ENCODE measurements at regions not wholly inside any gene's neighbourhood (a gene's known extent, or its start where the extent isn't known, plus 50 kb on each side); places are given as distances from the start of the nearest gene placed in this dataset.

- TF ChIP-seq THAP7 (CRISPR knock-in tag; IDR thresholded peaks at IDR 0.05) (no peak), CENPT (CRISPR knock-in tag; IDR thresholded peaks at IDR 0.05; ENCODE audit: low read depth) (no peak), ZNF253 (CRISPR knock-in tag; IDR thresholded peaks at IDR 0.05; ENCODE audit: borderline replicate concordance) (no peak), TARDBP (CRISPR knock-in tag; IDR thresholded peaks at IDR 0.05) (no peak), ZNF710 (CRISPR knock-in tag; IDR thresholded peaks at IDR 0.05; ENCODE audit: borderline replicate concordance) (no peak), ZBTB20 (CRISPR knock-in tag; IDR thresholded peaks at IDR 0.05; ENCODE audit: borderline replicate concordance, low read depth) (no peak)
These were observed 64.6 kb upstream of the COL13A1 start (continued) for GRCh38 chr10:69736886-69737641.

GRCh38 chr10:69738071-69738470 is 63.6 kb upstream of the COL13A1 start:
- H2AFZ ChIP-seq (ENCODE audit: low read length) = no peak overlapping the region
- no peak overlapping the region for H3K4me2 ChIP-seq (ENCODE audit: low read depth, low read length)
- FAIRE-seq (no peak), DNase-seq (ENCODE audit: low spot score) (no peak), ATAC-seq (no peak)
- H3K36me3 ChIP-seq (replicated peaks in 1 of 2; ENCODE audit: control insufficient read depth in 1 of 2, insufficient read depth in 2 of 2, low read length in 2 of 2) = no peaks in the 10 kb centered on the region
- POLR2A ChIA-PET = no interaction called here
- WGBS (ENCODE audit: low lambda C conversion rate) = 0% methylated on average over 1 of the region's 5 CpGs
- H3K4me1 ChIP-seq (ENCODE audit: insufficient read depth, low read length) = no peaks in the 10 kb centered on the region
- no peak overlapping the region for H3K27ac ChIP-seq (ENCODE audit: extremely low read length, insufficient read depth, low read length)
- no peak overlapping the region for H3K4me3 ChIP-seq (replicated peaks in 1 of 3; ENCODE audit: insufficient read depth in 1 of 3, low read depth in 2 of 3, low read length in 3 of 3)
- no peaks in the 10 kb centered on the region for H4K20me1 ChIP-seq (ENCODE audit: insufficient read depth, low read length)
- CTCF ChIA-PET (ENCODE audit: low intra/inter-chr PET ratio, low total read pairs) = no interaction called here
- in situ Hi-C loops (cut with HindIII; ENCODE audit: extremely low pct_ligation_motif_present, low pct_unique_long_range_greater_than_20kb) (no loop called here), intact Hi-C loops (cut with micrococcal nuclease; ENCODE audit: unreplicated experiment) (no loop called here)
- BruUV-seq (replicated peaks) = no TSS peak
- no peaks in the 10 kb centered on the region for H3K9me3 ChIP-seq (ENCODE audit: low read length)
- no peaks in the 10 kb centered on the region for H3K79me2 ChIP-seq (ENCODE audit: insufficient read depth, low read length)
- no peak overlapping the region for H3K9ac ChIP-seq (ENCODE audit: insufficient read depth, low read depth, low read length)
- H3K27me3 ChIP-seq (ENCODE audit: control insufficient read depth in 1 of 2, insufficient read depth in 2 of 2, low read length in 2 of 2) = peaks cover 0 to 6% of the 10 kb centered on the region in 2 experiments; a peak in 3 of 5 replicates
- no peak for TF ChIP-seq ISX (CRISPR knock-in tag; conservative IDR thresholded peaks at IDR 0.05)
- no peak for TF ChIP-seq RAD21 (CRISPR knock-in tag; IDR thresholded peaks at IDR 0.05)
- no peak for TF ChIP-seq KMT2A (CRISPR knock-in tag; IDR thresholded peaks at IDR 0.05)
- no peak for TF ChIP-seq ZNF737 (CRISPR knock-in tag; IDR thresholded peaks at IDR 0.05; ENCODE audit: borderline replicate concordance)
- TF ChIP-seq NR2F1 (CRISPR knock-in tag; IDR thresholded peaks at IDR 0.05) = no peak
- no peak for TF ChIP-seq ZNF142 (CRISPR knock-in tag; IDR thresholded peaks at IDR 0.05)
- TF ChIP-seq STAG1 (CRISPR knock-in tag; IDR thresholded peaks at IDR 0.05) = no peak
